ENCODE measurements at regions not wholly inside any gene's neighbourhood (a gene's known extent, or its start where the extent isn't known, plus 50 kb on each side); places are given as distances from the start of the nearest gene placed in this dataset.

DNA sequence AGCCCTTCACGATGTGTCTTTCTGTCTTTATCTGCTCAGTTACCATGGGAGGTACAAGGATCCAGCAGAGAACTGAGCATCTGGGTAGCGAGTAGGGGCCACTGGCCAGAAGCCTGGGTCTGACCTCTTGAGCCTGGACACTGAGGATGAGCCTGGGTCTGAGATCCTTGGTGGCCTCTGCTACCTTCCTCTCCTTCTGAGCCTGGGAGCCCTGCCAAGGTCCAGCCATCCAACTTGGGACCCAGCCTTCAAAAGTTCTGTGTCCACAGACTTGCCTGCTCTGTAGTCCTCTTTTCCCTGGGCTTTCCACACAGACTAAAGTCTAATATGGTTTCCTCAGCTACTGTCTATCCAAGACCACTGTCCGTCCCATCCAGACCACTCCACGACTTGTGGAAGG lies 60.2 kb upstream of the NAA20 start:
- no peak for DNase-seq

DNA sequence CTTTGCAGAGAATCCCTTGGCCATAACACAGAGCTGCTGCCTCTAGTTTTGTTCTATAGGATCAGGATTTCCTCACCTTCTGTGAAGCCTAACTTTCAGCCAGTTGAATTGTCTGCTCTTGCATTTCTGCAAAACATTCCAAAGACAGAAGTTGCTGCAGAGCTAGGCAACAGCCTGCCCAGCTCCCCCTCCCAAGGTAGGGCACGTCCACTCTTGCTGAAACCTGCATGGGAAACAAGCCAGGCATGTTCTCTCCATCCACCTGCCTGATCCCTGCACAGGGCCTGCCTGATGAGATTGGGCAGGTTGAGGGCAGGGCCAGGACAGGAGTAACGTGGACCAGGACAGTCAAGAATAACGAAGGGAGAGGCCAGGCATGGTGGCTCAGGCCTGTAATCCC lies 58.9 kb upstream of the NAA20 start:
- DNase-seq: no peak

DNA sequence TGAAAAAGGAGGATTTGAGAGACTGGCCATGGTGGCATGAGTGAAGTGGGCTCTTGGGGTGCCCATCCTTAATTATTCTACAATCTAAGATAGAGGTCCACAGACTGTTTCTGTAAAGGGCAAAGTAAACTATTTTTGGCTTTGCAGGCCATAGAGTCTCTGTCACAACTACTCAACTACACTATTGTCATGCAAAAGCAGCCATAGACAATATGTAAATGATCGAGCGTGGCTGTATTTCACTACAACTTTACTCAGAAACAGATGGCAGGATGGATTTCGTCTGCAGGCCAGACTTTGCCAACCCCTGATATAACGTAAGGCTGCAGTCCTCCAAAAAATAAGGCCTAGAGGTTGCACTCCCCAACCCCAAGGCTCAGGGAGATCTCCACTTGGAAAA lies 58.2 kb upstream of the NAA20 start:
- no peak for DNase-seq

DNA sequence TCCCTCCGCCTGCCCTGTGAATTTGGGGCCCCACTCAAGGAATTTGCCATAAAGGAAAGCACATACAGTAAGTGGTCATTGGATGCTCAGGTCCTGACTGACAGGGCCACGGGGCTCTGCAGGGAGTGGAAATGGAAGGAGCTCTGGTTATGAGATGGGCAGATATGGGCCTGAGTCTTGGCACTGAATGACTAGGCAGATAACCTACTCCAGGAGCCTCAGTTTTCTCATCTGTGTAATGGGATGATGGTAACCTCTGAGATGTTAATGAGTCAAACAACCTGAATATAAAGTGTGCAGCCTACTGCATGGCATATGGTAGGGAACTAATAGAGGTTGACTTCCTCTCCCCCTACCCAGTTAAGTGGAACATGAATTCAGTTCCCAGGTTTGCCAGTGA lies 56.4 kb upstream of the NAA20 start:
- DNase-seq: no peak

DNA sequence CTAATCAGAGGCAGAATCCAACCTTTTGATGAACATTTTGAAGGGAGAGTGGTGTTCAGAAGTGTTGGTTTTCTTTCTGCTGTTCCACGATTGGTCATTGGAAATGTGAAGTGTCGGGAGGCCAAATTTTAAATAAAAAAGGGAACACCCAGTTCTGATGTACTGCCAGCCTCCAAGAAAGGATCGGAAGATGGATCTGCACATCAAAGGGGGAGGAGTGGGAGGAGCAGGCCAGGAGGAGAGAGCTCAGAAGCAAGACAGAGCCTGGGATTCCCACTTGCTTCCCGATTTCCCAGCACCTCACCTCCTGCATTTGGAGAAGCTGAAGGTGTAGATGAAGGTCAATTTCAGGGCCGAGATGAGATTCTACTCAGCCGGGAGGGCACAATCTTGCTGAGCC lies 55.9 kb upstream of the NAA20 start:
- no peak for DNase-seq

DNA sequence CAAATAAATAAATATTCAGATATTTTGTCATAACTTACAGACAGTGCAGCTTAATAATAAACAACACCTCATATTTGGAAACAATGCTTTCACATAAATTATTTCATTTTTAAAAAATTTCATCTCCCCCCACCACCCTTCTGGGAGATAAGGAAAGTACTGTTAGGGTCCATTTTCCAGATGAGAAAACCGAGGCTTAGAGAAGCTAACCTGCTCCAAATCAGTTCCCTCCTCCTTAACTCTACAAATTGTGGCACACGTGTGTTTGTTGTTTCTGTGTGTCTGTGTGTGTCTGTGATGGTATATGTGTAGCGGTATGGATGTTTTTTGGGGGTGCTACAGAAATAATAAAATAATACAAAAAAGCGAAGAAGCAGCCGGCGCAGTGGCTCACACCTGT lies 54.2 kb upstream of the NAA20 start:
- DNase-seq: no peak

DNA sequence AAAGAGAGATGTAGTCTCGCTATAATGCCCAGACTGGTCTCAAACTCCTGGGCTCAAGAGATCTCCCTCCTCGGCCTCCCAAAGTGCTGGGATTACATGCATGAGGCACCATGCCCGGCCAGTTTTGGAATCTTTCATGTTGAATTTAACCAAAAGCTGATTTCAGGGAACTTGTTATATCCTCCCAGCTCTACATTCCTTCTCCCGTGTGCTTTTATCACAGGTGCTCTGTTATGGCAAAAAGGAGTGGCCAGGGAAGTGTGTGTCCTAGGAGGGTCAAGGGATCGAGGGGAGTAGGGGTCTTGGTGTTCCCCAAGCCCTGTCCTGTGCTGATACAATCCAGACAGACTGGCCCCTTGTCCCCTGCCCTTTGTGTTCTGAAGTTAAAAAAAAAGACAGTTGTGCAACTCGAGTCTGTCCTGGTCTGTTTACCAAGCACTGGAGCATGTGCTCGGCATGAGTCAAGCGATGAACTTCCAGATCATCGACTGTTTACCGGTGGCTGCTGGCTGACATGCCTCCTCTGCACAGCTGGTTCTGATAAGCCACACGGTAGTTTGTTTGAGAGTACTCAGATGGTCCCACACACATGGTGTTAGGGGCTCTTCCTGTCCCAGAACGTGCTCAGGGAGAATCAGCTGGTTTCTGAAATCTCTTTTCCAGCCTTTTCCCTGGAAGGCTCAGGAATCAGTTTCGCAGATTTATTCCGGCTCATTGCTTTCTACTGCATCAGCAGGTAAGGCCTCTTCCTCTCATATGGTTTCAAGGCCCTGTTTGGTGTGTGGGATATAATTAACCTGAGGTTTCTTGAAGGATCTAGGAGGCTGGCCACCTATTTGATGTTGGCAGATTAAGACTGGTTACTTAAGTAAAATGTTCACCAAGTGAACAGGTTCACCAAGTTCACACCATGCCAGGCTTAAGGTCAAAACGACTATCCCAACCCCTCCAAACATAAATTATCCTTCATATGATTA lies 52.6 kb upstream of the NAA20 start:
- DNase-seq: peak in 1 of 2 experiments; percentile 14

DNA sequence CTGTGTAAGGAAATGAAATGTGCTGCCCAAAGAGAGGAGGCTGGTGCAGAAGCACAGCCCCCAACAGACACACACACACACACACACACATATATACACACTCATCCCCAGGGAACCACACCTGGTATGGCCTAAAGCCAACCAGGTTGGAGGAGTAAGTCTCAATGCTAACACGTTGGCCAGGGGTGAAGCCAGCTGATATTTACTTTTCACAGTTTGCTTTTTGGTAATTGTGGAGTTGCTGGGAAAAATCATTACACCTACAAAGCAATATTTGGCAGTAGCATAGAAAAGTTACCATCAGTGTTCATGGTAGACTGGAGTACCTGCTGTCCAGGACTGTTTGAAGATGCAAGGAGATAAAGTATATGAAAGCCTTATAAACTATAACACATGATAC lies 50.3 kb upstream of the NAA20 start:
- no peak for DNase-seq
